GM19467 (cell line): ENCODE measurements at regions not wholly inside any gene's neighbourhood (a gene's known extent, or its start where the extent isn't known, plus 50 kb on each side); places are given as distances from the start of the nearest gene placed in this dataset.

Source experiments
- ATAC-seq: cut with Tn5 transposase; IDR thresholded peaks from one replicate; pipeline ENCODE4 v1.9.1; 2021; ENCODE audit warnings: mild to moderate bottlenecking, moderate library complexity; ENCODE audit not compliant: unreplicated experiment

DNA sequence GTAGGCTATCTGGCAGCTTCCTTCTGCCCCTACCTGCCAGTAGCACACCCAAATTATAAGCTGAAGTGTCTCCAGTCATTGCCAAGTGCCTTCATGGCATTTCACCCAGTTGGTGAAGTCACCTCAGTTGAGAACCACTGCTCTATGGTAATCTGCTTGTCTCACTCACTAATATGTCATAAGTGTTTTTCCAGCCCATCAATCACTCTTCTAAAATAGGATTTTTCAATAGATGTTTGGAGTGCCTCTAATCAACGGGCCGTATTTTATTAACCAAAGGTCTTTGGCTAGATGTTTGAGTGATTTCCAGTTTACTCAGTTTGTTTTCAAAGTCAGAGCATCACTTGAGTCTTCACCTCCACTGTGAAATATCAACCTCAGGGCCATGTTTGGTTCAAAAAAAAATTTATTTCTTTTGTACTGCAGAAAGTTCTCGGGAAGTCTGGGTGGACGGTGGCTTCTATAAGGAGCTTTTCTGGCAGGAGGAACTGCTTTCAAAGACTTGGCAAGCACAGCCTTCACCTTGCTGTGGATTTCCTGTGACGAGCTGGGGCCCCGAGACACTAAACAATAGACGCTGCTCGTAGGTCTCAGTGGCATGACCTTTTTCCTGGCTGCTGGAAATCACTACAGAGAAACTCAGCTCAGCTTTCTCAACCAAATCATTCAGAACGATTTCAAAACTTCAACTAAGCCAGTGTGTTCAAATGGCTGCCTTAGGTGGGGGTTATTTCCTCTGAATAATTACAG, 95.2 kb upstream of the FOXF1 start:
- ATAC-seq: no peak

DNA sequence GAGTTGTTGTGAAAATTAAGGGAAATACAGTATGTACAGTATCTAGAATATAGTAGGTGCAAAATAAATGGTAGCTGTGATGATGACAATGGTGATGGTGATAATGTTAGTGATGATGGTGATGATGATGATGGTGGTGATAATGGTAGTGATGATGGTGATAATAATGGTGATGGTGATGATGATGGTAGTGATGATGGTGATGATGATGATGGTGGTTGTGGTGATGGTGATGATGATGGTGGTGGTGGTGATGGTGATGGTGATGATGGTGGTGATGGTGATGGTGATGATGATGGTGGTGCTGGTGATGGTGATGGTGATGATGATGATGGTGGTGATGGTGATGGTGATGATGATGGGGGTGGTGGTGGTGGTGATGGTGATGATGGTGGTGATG, 91.3 kb upstream of the FOXF1 start:
- ATAC-seq: no peak

DNA sequence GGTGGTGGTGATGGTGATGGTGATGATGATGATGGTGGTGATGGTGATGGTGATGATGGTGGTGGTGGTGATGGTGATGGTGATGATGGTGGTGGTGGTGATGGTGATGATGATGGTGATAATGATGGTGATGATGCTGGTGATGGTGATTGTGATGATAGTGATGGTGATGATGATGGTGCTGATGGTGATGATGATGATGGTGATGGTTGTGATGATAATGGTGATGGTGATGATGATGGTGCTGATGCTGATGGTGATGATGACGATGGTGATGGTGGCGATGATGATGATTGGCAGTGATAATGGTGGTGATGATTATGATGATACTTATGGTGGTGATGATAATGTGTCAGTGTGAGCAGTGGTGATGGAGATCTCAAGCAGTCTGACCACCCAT, 90.8 kb upstream of the FOXF1 start:
- no peak for ATAC-seq

DNA sequence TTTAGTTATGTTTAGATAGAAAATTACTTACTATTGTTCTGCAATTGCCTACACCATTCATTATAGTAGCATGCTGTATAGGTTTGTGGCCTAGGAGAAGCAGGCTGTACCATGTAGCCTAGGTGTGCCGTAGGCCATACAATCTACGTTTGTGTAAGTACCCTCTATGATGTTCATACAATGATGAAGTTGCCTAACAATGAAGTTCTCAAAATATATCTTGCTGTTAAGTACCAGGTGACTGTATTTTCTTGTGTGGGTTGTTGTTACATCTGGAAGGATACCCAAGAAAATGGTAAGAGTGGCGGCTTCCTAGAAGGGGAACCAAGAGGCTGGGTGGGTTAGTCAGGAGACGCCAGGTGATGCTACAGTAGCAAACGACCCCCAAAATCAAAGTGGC, 88.3 kb upstream of the FOXF1 start:
- no peak for ATAC-seq

DNA sequence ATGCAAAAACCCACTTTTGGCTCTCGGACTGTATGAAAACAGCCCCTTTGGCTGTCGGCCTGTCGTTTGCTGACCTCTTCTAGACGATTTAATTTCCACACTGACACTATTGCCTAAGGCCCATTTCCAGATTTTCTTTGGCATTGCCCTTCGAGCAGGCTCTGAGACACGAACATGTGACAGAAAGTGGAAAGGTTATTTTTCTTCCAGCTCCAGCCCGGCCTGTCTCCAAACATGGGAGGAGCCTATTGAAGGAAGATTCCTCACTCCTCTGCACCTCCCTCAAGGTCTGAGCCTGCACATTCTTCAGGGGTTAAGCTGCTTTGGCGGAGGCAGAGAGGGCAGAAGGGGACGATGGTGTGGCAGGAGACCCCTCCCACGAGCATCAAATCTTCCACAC, 85.9 kb upstream of the FOXF1 start:
- no peak for ATAC-seq

DNA sequence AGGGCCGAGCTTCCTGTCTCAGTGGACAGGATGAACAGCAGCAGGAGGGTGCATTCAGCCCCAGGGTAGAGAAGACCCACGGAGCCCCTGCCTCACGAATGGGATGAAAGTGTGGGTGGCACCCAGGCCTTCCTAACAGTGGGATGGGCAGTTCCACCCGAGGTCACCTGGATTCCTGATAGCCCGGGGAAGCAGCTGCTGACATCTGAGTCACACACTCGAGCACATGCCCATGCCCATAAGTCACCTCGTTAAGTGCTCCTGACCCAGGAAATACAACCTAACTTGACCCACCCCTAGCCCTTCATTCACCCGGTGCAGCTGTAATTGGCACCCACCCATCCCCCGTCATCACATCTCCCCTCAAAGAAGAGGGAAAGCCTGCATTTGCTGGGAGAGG, 85.3 kb upstream of the FOXF1 start:
- ATAC-seq: no peak

DNA sequence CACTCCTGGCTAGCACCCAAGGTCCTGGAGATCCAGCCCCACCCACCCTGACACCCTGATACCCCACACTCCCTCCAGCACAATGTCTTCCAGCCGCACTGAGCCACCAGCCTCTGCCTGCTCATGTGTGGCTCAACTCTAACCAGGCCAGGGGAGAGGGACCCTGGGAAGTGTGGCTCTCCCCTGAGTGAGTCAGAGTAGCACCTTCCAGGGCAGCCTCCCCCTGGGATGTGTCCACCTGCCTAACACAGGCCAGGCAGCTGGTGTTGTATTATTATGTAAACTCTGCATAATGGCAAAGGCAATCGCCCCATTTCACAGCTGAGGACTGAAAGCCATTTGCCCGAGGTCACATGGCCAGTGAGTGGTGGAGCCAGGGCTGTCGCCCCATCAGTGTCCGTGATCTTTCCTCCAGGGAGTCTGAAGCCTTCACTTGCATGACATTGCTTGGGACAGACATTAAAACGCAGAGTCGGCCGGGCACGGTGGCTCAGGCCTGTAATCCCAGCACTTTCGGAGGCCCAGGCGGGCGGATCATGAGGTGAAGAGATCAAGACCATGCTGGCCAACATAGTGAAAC, 84.2 kb upstream of the FOXF1 start:
- ATAC-seq: no peak

DNA sequence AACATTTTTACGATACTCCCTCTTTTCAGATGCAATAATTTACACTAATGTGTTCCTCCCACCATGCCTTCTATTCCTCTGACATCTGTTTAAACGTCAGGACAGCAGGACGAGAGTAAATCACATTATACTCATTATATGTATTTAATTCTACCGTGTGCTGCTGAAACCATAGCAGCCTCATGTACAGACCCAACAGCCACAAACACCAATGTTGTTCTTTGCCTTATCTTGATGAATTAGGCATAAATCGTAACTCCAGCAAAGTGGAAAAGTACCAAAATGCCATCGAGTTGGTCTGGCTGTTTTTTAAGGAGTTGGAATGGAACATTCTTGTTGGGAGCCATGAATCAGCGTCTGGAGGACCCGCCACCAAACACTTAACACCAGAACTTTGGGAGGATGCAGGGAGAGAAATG, 82.9 kb upstream of the FOXF1 start:
- no peak for ATAC-seq

DNA sequence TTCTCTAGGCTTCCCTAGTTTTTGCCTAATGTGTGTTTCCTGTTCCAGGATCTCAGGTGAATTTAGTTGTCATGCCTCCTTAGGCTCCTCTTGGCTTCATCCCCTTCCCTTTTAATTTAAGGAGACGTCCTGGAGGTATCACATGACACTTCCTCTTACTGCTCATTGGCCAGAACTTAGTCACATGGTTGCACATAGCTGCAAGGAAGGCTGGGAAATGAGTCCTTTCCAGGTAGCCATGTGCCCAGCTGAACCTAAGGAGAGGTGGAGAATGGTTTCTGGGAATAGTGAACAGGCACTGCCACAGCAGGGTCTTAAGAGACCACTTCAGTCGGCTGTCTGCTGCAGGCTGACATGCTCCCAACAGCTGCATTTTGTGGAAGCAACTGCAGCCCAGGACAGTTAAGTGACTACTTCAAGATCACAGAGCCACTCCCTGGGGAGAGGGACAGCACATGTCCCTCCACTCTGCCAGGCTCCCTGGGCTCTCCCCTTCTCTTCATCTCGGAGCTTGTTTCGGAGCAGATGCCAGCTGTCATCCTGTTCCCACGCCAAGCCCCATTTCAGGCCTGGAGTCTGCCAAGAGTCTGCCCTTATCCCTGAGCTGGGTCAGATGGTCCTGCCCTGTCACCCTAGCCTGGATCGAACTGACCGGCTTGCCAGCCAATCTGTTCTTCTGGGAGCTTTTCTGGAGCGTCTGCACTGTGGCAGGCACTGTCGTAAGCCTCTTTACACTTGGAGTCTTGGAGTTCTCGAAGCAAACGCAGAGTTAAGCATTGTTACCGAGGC, 81.4 kb upstream of the FOXF1 start:
- no peak for ATAC-seq

DNA sequence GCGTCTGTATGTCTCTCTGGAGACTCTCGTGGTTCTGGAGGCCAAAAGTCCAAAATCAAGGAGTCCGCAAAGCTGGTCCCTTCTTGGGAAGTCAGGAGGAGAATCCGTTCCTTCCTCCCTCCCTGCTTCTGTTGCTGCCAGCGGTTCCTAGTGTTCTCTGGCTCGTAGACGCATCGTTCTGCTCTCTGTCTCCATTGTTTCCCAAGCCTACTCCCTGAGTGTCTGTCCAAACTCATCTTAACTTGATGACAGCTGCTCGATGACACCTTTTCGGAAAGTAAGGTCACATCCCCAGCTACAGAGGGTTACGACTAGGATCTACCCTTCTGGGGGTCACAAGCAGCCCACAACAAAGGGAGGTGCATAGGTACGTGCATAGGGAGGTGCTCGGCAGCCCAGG, 80.7 kb upstream of the FOXF1 start:
- ATAC-seq: no peak

DNA sequence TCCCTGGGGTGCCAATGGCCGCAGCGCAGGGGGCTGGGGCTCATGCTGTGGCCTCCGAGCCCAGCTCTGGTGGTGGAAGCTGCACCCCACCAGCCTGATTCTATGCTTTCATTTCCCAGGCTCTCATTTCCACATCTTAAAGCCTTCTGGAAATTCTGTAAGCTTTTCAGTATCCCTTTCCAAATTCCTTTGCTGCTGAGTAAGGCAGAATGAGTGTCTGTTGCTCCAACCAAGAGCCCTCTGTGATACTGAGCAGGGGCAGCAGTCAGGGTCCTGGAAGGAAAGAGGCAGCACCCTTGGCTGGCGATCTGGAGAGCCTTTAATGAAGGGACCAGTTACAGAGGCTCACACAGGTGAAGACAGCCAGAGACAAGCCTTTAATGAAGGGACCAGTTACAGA, 79.5 kb upstream of the FOXF1 start:
- ATAC-seq: no peak

DNA sequence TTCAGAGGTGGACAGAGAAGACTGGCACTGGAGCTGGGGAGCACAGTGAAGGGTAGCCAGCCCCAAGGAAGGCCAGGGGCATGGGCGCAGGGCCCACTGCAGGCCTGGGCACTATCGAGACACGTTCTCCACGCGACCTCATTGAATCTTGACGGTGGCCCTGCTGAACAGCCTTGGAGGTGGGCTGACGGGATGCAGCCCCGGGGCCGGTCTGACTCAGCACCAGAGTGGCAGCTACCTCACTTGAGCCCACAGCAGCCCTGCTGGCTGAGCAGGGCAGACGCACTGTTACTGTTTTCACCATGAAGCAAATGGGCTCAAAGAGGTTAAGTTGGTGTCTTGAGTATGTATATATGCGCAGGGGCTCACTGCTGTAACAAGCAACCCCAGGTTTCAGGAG, 78.8 kb upstream of the FOXF1 start:
- no peak for ATAC-seq

DNA sequence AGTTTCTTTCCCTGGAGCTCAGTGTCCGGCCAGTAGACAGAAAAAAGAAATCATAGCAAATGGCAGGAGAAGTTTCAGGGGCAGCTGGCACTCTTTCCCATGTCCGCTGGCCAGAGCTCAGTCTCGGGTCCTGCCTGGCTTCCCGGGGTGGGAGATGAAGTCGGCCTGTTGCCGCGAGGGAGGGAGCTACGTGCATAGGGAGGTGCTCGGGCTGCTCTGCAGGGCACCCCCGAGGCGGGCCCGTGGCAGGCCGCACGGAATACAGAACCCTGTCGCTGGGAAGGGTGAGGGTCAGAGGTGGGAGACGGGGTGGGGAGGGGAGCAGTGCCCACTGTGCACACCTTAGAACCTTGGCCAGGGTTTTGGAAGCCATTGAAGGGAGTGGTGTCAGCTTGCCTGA, 78.3 kb upstream of the FOXF1 start:
- ATAC-seq: no peak

DNA sequence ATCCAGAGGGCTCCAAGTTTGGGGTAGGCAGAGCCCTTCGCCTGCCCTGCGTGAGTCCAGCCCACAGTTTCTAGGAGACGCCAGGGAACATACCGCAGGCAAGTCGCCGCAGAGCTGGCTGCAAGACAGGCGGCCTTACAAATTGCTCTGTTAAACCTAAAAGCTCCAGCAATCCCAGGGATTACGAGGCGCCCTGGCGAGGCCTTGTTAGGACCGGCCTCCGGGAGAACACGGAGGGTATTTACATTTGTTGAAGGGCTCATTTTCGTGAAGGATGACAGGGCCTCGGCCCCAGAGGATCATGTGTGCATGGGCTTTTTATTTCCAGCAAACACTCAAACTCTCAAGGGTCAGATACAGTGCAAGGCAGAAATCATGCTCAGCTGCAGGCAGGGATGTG, 77.6 kb upstream of the FOXF1 start:
- no peak for ATAC-seq

DNA sequence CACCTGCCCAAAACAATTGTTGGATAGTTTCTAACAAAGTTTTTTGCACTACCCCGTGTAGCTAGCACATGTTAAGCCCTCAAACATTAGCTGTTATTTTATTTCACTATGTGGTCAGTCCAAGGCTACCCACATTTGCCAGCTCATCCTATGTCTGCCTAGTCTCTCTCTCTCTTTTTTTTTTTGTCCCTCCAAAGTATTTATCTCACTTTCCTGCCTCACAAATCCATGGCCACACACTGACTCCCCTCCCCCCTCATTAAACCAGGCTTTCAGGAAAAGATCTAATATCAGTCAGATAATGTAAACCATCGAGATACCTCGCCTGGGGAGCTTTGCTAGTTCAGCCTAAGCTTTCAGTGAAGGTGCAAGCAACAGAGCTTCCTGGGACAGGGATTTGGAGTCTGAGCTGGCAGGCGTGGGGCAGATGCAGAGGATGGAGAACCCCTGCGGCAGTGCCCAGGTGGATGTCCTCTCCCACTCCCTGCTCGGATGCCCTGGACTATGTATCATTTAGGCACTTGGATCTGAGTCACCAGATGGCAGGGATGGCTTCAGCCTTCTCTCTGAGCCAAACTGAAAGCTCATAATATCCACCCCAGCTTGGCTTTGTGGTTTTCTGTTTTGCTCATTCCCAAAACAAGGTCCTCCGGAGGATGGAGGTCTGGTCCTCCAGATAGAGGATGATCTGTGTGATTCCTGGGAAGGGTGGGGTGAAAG, 73.7 kb upstream of the FOXF1 start:
- ATAC-seq: no peak

DNA sequence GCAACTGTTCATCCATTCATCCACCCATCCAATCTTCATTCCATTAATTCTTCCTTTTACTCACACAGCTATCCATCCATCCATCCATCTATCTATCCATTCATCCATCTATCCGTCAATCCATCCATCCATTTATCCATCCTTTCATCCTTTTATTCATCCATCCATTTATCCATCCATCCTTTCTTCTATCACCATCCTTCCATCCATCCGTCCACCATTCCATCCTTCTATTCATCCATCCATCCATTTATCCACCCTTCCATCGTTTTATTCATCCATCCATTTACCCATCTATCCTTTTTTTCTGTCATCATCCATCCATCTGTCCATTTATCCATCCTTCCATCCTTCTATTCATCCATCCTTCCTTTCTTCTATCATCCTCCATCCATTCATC, 73.0 kb upstream of the FOXF1 start:
- no peak for ATAC-seq

DNA sequence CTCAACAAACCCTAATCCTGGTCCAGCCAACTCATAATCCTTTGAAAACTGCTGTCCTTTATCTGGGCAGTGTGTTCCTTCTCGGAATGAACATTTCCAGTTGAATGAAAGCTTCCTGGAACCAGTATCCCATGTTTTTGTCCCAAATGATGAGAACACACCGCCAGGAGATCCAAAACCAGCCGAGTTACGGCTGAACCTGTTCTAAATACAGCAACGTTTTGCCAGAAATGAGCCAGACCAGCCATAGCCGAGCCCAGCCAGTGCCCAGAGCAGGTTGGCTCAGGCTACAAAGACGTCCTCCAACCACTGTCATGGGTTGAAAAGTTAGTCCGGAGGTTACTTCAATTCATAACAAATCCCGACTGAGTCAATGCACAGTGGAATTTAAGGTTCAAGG, 67.6 kb upstream of the FOXF1 start:
- ATAC-seq: no peak

DNA sequence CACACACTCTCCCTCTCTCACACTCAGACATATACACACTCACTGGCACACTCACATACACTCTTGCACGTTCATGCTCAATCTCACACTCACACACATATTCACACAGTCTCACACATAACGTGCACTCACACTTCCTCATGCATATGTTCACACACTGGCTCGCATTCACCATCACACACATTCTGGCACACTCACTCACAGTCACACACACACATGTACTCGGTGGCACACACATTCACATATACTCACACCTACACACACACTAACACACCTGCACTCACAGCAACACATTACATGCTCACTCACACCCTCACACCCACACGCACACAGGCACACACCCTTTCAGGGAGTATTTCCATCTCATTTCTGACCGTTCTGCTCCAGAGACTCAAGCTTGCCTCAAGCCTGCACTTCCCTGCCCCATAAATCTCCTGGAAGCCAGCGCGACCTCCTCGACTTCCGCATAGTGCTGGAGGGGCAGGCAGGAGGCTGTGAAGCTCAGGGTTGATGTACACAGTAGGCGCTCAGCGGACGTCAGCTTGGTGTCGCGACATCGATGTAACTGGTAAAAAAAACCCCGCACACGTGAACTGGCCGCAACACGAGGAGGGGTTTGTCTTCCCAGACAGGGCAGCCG, 66.7 kb upstream of the FOXF1 start:
- no peak for ATAC-seq

DNA sequence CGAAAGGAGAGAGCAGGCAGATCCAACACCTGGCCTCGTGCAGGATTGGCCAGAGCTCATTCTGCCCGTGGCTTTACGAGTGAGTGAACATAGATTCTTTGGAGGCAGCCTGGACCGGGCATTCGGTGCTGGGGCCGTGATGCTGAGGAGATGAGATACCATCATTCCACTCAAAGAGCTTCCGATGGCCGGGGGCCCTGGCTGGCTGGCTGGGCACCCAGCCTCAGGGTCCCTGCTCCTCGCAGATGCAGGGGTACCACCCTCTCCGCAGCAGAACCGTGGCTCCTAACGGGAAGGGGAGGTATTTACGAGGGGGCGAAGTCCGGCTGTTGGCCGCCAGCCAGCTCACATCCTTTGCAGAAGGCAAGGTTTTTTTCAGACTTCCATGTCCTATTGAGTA, 66.1 kb upstream of the FOXF1 start:
- no peak for ATAC-seq

DNA sequence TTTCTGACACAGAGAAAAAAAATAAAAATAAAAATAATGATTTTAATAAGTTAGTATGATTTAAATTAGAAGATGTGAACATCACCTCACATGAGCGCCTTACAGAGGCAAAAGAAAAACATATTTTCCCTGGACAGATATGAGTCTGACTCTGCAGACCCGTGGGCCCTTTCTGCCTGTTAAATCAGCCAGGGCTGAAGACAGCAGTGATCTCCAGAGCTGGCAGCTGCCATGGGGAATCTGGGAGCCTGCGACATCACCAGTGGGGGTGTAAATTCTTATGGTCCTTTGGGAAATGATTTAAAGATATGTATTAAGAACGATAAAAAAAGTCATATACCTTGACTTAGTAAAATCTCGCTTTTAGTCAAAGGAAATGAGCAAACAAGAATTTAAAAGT, 65.7 kb upstream of the FOXF1 start:
- no peak for ATAC-seq

DNA sequence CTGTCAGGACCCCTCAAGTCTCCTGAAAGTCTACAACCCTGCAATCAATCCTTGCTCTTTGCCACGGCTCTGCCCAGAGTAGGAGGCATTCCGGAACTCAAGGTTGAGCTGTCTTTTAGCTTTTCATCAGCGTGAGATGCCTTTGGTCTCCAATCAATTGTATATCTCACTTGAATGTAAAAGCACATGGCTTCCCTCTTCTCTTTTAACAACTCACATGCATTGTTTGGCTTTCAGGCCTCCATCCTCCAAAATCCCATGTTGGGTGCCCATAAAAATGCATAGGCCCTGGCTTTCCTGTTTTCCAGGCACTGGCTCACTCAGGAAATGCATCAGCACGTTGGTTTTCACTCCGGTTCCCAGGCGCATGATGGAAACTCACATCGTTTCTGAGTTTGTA, 64.0 kb upstream of the FOXF1 start:
- no peak for ATAC-seq
